Loucy (cell line): ENCODE measurements at regions not wholly inside any gene's neighbourhood (a gene's known extent, or its start where the extent isn't known, plus 50 kb on each side); places are given as distances from the start of the nearest gene placed in this dataset.

Experiments
- H2AFZ ChIP-seq: fragments of 200-600 bp; sonication (generic); 2 replicates; pipeline ENCODE4 v1.6.0; 2016; ENCODE audit warnings: antibody characterized with exemption, mild to moderate bottlenecking, low read length, moderate library complexity
- H3F3A ChIP-seq: fragments of 200-600 bp; 2 replicates; pipeline ENCODE4 v1.6.0; 2016; ENCODE audit warnings: antibody characterized with exemption, low read depth, mild to moderate bottlenecking
- H3K27me3 ChIP-seq: fragments of 200-600 bp; sonication (generic); 2 replicates; pipeline ENCODE4 v1.6.1; 2014; ENCODE audit warnings: low read length, mild to moderate bottlenecking; ENCODE audit not compliant: insufficient read depth, poor library complexity, severe bottlenecking
- H3K36me3 ChIP-seq: fragments of 200-600 bp; sonication (generic); 2 replicates; pipeline ENCODE4 v1.6.1; 2016; ENCODE audit warnings: low read length; ENCODE audit not compliant: insufficient read depth
- H3K4me1 ChIP-seq: fragments of 200-600 bp; sonication (generic); 2 replicates; pipeline ENCODE4 v1.5.1; 2014; ENCODE audit warnings: low read length, mild to moderate bottlenecking; ENCODE audit not compliant: insufficient read depth, poor library complexity, severe bottlenecking
- H3K4me2 ChIP-seq: fragments of 200-600 bp; sonication (generic); 2 replicates; pipeline ENCODE4 v1.6.0; 2014; ENCODE audit warnings: antibody characterized with exemption, low read length, low read depth, mild to moderate bottlenecking; ENCODE audit not compliant: poor library complexity, severe bottlenecking
- H3K4me3 ChIP-seq: fragments of 200-600 bp; sonication (generic); 2 replicates; pipeline ENCODE4 v1.5.1; 2014; ENCODE audit warnings: low read length, mild to moderate bottlenecking, mixed read lengths; ENCODE audit not compliant: poor library complexity, severe bottlenecking
- H3K79me2 ChIP-seq: fragments of 200-600 bp; sonication (generic); 2 replicates; pipeline ENCODE4 v1.6.1; 2014; ENCODE audit warnings: low read length; ENCODE audit not compliant: insufficient read depth
- H3K9ac ChIP-seq: fragments of 200-600 bp; sonication (generic); 2 replicates; pipeline ENCODE4 v1.6.0; 2014; ENCODE audit warnings: mild to moderate bottlenecking, low read depth, low read length, moderate library complexity; ENCODE audit not compliant: poor library complexity, severe bottlenecking
- H3K9me2 ChIP-seq: fragments of 200-600 bp; sonication (generic); replicated peaks from 2 replicates; pipeline ENCODE4 v1.6.1; 2016; ENCODE audit warnings: low read depth, low read length, mixed read lengths
- H3K9me3 ChIP-seq: fragments of 200-600 bp; sonication (generic); 2 replicates; pipeline ENCODE4 v1.6.1; 2014; ENCODE audit warnings: mild to moderate bottlenecking, antibody characterized with exemption, low read length, low read depth; ENCODE audit not compliant: insufficient read depth
- H4K20me1 ChIP-seq: fragments of 200-600 bp; sonication (generic); 2 replicates; pipeline ENCODE4 v1.6.0; 2014; ENCODE audit warnings: antibody characterized with exemption, low read length, mild to moderate bottlenecking; ENCODE audit not compliant: insufficient read depth, poor library complexity, severe bottlenecking
- EZH2phosphoT487 ChIP-seq: fragments of 200-600 bp; IDR thresholded peaks from 2 replicates; pipeline ENCODE4 v1.6.1; 2018; ENCODE audit warnings: antibody characterized with exemption, mild to moderate bottlenecking, moderate library complexity, borderline replicate concordance
- TF ChIP-seq, protein P1 (sequence below): fragments of 200-600 bp; sonication (generic); conservative IDR thresholded peaks from 2 replicates; pipeline ENCODE4 v1.5.1; 2014; ENCODE audit warnings: mild to moderate bottlenecking, antibody characterized with exemption, low read length

DNA sequence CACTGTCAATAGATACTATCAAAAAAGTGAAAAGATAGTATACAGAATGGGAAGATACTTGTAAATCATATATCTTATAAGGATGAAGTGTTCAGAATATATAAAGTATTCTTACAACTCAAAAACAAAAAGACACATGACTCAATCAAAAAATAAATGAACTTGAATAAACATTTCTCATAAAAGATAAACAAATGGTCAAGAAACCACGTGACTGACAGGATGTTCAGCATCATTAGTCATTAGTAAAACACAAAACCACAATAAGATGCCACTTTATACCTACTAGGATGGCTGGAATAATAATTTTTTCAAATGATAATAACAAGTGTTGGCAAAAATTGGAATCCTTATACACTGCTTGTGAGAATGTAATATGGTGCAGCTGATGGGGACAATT lies 729.1 kb upstream of the HS3ST5 start:
- Histone ChIP-seq H3K9me2 (no peaks in the 10 kb centered on the region), H3F3A (no peaks in the 10 kb centered on the region), H3K9ac (no peak overlapping the region), H4K20me1 (no peaks in the 10 kb centered on the region), H2AFZ (no peak overlapping the region), H3K36me3 (no peaks in the 10 kb centered on the region), H3K9me3 (no peaks in the 10 kb centered on the region), H3K4me1 (no peaks in the 10 kb centered on the region), H3K79me2 (no peaks in the 10 kb centered on the region), H3K4me2 (no peak overlapping the region), H3K27me3 (no peaks in the 10 kb centered on the region), H3K4me3 (no peak overlapping the region)
- no peak for TF ChIP-seq EZH2phosphoT487
- TF ChIP-seq, protein P1, sequence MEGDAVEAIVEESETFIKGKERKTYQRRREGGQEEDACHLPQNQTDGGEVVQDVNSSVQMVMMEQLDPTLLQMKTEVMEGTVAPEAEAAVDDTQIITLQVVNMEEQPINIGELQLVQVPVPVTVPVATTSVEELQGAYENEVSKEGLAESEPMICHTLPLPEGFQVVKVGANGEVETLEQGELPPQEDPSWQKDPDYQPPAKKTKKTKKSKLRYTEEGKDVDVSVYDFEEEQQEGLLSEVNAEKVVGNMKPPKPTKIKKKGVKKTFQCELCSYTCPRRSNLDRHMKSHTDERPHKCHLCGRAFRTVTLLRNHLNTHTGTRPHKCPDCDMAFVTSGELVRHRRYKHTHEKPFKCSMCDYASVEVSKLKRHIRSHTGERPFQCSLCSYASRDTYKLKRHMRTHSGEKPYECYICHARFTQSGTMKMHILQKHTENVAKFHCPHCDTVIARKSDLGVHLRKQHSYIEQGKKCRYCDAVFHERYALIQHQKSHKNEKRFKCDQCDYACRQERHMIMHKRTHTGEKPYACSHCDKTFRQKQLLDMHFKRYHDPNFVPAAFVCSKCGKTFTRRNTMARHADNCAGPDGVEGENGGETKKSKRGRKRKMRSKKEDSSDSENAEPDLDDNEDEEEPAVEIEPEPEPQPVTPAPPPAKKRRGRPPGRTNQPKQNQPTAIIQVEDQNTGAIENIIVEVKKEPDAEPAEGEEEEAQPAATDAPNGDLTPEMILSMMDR = no peak

DNA sequence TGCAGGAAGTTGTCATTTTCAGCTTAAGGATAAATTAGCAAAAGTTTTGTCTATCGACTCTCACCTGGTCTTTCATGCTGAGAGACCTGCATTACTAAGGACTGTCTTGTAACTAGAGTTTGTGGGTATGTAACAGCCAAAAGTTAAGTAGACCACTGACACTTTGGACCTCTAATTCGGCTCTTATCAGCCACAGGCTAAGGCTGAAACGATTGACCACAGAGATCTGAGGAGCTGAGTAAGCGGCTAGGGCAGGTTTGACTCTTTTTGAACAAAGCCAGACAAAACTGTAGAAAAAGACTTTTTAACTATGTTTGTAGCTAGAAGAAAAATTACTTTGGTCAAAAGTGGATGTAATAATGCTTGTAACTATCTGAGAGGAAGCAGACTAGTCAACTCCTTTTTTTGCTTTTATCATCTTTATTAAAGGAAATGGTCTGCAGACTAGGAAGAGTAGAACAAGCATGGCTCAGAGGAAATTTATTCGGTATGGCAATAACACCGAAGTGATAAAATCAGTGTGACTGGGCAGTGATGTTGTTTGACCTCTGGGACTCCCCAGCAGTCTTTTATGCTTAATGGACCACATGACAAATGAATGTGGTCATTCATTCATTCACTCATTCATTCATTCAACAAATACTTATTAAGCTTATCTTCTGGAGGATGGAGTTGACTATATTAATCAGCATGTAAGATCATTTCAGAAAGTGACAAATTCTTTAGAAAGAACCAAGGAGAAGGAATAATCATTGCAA lies 725.0 kb upstream of the HS3ST5 start:
- no peaks in the 10 kb centered on the region for H3K9me2 ChIP-seq
- TF ChIP-seq, protein P1 = no peak
- no peak for TF ChIP-seq EZH2phosphoT487
- H3F3A ChIP-seq = no peaks in the 10 kb centered on the region
- no peak overlapping the region for H3K9ac ChIP-seq
- H3K4me1 ChIP-seq = no peaks in the 10 kb centered on the region
- H3K4me2 ChIP-seq = no peak overlapping the region
- H3K79me2 ChIP-seq = no peaks in the 10 kb centered on the region
- no peak overlapping the region for H2AFZ ChIP-seq
- H3K9me3 ChIP-seq = no peaks in the 10 kb centered on the region
- no peaks in the 10 kb centered on the region for H3K36me3 ChIP-seq
- H3K27me3 ChIP-seq = no peaks in the 10 kb centered on the region
- H3K4me3 ChIP-seq = no peak overlapping the region
- H4K20me1 ChIP-seq = no peaks in the 10 kb centered on the region

DNA sequence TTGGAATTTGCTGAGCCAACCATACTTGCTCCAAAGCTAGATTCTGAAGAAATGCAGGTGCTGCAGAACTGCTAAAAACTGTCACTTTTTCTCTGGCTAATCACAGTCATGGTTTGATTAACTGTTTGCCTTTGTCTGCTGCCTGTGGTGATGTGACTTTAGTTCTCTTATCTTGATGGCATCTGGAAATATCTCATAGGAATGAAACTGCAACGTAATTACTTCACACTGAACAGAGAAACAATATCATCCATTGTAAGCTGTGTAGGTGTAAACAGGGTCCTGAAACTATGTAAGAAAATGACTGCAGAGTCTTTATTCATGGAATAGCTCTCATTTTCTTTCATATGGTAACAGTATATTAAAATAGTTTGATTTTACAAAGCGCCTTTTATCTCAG lies 721.9 kb upstream of the HS3ST5 start:
- H3K4me2 ChIP-seq = no peak overlapping the region

More for the DNA sequence above, 721.9 kb upstream of the HS3ST5 start:
- Histone ChIP-seq H3K27me3 (no peaks in the 10 kb centered on the region), H2AFZ (no peak overlapping the region), H4K20me1 (no peaks in the 10 kb centered on the region), H3K9me3 (no peaks in the 10 kb centered on the region), H3F3A (no peaks in the 10 kb centered on the region), H3K36me3 (no peaks in the 10 kb centered on the region), H3K9ac (no peak overlapping the region), H3K4me3 (no peak overlapping the region), H3K9me2 (no peaks in the 10 kb centered on the region), H3K79me2 (no peaks in the 10 kb centered on the region), H3K4me1 (no peaks in the 10 kb centered on the region)
- TF ChIP-seq, protein P1 = no peak
- TF ChIP-seq EZH2phosphoT487 = no peak
